Nephron (organoid): ENCODE measurements at regions not wholly inside any gene's neighbourhood (a gene's known extent, or its start where the extent isn't known, plus 50 kb on each side); places are given as distances from the start of the nearest gene placed in this dataset.
A peak's percentile ranks its signal among the peaks of the same experiment; 100 is the strongest.

ENCODE experiments used
- H3K27ac Mint-ChIP-seq, 3 experiments: 2 replicates each; pipeline ENCODE4 v1.8.0; 2020; ENCODE audit warnings: mixed read lengths in 3 of 3, mild to moderate bottlenecking in 2 of 3, moderate library complexity in 1 of 3
- H3K27me3 Mint-ChIP-seq: 2 replicates; pipeline ENCODE4 v1.8.0; 2021; ENCODE audit warnings: low read depth, mild to moderate bottlenecking, moderate library complexity, mixed read lengths
- H3K36me3 Mint-ChIP-seq: 2 replicates; pipeline ENCODE4 v1.8.0; 2020; ENCODE audit warnings: low read depth, mixed read lengths
- H3K4me1 Mint-ChIP-seq: 2 replicates; pipeline ENCODE4 v1.8.0; 2020; ENCODE audit warnings: mixed read lengths
- H3K4me3 Mint-ChIP-seq, 3 experiments: 2 replicates each; pipeline ENCODE4 v1.8.0; 2020; ENCODE audit warnings: mild to moderate bottlenecking in 3 of 3, mixed read lengths in 3 of 3, moderate library complexity in 2 of 3
- H3K9me3 Mint-ChIP-seq: 2 replicates; pipeline ENCODE4 v1.8.0; 2020; ENCODE audit warnings: mixed read lengths
- CTCF ChIP-seq, 3 experiments: fragments of 200-600 bp; sonication (generic); IDR thresholded peaks; one replicate each; pipeline ENCODE4 v1.5.0; 2021; ENCODE audit warnings: antibody characterized with exemption in 3 of 3; ENCODE audit not compliant: unreplicated experiment in 3 of 3

GRCh38 chr6:168905451-168906090, 348.1 kb downstream of the THBS2 start:
- H3K9me3 Mint-ChIP-seq: peaks cover 14% of the 10 kb centered on the region
- H3K36me3 Mint-ChIP-seq: peaks cover 3% of the 10 kb centered on the region
- no peak overlapping the region for H3K4me3 Mint-ChIP-seq
- H3K4me1 Mint-ChIP-seq: no peaks in the 10 kb centered on the region
- H3K27me3 Mint-ChIP-seq: peaks cover 9% of the 10 kb centered on the region
- no peak for TF ChIP-seq CTCF (IDR thresholded peaks at IDR 0.05; ENCODE audit: unreplicated experiment in 3 of 3)
- no peak overlapping the region for H3K27ac Mint-ChIP-seq

- no peak overlapping the region for H3K27ac Mint-ChIP-seq
- H3K36me3 Mint-ChIP-seq: no peaks in the 10 kb centered on the region
- H3K4me1 Mint-ChIP-seq: no peaks in the 10 kb centered on the region
- H3K9me3 Mint-ChIP-seq: peaks cover 11% of the 10 kb centered on the region
- peaks cover 9% of the 10 kb centered on the region for H3K27me3 Mint-ChIP-seq
- no peak overlapping the region for H3K4me3 Mint-ChIP-seq
- TF ChIP-seq CTCF (IDR thresholded peaks at IDR 0.05; ENCODE audit: unreplicated experiment in 3 of 3): no peak
Observed at GRCh38 chr6:168903613-168904345, 349.9 kb downstream of the THBS2 start.

- Mint-ChIP-seq H3K9me3 (peaks cover 11% of the 10 kb centered on the region), H3K27me3 (peaks cover 9% of the 10 kb centered on the region), H3K27ac (no peak overlapping the region), H3K36me3 (no peaks in the 10 kb centered on the region), H3K4me1 (no peaks in the 10 kb centered on the region), H3K4me3 (no peak overlapping the region)
- no peak for TF ChIP-seq CTCF (IDR thresholded peaks at IDR 0.05; ENCODE audit: unreplicated experiment in 3 of 3)
Observed at GRCh38 chr6:168902075-168902474, 351.6 kb downstream of the THBS2 start.

GRCh38 chr6:168901076-168901475, 352.6 kb downstream of the THBS2 start:
- H3K4me1 Mint-ChIP-seq: no peaks in the 10 kb centered on the region
- peaks cover 6% of the 10 kb centered on the region for H3K9me3 Mint-ChIP-seq
- no peak for TF ChIP-seq CTCF (IDR thresholded peaks at IDR 0.05; ENCODE audit: unreplicated experiment in 3 of 3)
- H3K4me3 Mint-ChIP-seq: no peak overlapping the region
- H3K27ac Mint-ChIP-seq: peak overlapping the region in 2 of 3 experiments; percentile 17 to 53
- H3K36me3 Mint-ChIP-seq: no peaks in the 10 kb centered on the region
- peaks cover 10% of the 10 kb centered on the region for H3K27me3 Mint-ChIP-seq

GRCh38 chr6:168896321-168896720, 357.3 kb downstream of the THBS2 start:
- TF ChIP-seq CTCF (IDR thresholded peaks at IDR 0.05; ENCODE audit: unreplicated experiment in 3 of 3): no peak
- Mint-ChIP-seq H3K4me3 (no peak overlapping the region), H3K9me3 (peaks cover 4% of the 10 kb centered on the region), H3K4me1 (peaks cover 6% of the 10 kb centered on the region), H3K36me3 (no peaks in the 10 kb centered on the region), H3K27ac (peak overlapping the region in 2 of 3 experiments; percentile 38 to 87), H3K27me3 (peaks cover 3% of the 10 kb centered on the region)
